GM19025 (cell line): ENCODE measurements at regions not wholly inside any gene's neighbourhood (a gene's known extent, or its start where the extent isn't known, plus 50 kb on each side); places are given as distances from the start of the nearest gene placed in this dataset.
"Not testable (repeated sequence)": the region's sequence is repeated elsewhere in the genome, so short reads cannot be mapped to it uniquely, and the experiment has no call there.

Experiments used
- ATAC-seq: cut with Tn5 transposase; IDR thresholded peaks from one replicate; pipeline ENCODE4 v1.9.1; 2021; ENCODE audit warnings: mild to moderate bottlenecking, low read depth, moderate library complexity; ENCODE audit not compliant: unreplicated experiment

DNA sequence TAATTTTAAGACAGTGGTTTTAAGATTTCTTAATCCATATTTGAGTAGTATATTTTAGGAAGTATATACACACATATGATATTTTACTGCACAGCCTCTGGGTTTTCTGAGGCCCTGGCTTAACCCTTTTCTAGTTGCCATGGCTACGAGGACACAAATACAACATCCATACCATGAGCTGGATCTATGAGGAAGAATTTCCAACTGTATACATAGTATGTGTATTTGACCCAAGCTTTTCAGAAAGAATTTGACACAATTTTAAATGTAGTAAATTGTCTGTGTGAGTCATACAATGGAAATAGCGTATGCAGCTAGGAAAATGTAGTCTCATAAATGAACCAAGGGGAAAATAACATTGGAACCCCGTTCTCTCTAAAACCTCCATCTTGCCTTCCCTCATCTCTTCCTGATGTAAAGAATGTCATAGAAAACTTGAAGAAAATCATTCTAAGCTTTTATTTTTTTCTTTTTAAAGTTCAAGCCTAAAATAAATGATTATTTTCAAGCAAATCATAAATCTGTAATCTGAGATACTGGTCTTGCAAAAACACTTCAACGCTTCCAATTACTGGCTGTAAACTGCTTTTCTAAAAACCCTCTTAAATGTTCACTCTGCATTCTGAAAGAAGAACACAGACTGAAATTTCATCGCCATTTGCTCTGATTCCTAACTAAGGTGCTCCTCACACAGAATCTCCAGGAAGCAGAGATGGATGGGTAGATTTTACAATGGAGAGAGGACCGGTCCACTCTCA lies 172.4 kb downstream of the LACC1 start:
- ATAC-seq = no peak

DNA sequence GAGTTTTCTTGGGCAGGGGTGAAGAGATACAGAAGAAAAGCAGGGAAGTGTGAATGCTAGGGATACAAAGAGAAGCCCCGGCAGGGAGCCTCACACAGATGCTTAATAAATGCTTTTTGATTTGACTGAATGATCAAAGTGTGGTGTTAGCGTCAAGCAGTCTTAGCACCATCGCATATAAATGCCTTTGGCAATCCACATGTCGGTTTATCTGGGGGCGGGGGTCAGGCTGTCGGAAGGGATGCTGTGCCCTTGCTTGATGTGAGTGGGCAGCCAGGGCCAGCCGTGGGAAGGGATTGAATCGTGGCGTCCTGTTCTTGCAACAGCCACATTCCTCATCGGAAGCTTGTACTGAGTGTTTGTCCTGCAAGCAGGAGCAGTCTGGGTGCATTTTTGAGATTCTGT lies 173.1 kb downstream of the LACC1 start:
- ATAC-seq = no peak

DNA sequence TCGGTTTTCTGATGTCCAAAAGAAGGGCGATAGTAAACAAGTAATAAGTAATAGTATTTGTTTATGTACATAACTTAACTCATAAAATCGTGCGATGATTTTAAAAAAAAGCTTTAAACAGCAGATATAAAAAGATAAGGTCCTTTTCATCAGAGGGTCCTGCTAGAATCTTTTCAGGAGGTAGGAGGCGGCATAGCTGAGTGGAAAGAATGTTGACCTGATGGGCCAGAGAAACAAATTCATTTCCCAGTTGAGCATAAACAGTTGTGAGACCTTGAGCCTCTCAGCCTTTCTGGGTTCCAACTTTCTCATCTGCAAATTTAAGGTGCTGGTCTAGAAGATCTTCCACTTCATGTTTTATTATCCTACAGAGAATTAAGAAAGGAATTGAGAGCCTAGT lies 173.5 kb downstream of the LACC1 start:
- no peak for ATAC-seq

DNA sequence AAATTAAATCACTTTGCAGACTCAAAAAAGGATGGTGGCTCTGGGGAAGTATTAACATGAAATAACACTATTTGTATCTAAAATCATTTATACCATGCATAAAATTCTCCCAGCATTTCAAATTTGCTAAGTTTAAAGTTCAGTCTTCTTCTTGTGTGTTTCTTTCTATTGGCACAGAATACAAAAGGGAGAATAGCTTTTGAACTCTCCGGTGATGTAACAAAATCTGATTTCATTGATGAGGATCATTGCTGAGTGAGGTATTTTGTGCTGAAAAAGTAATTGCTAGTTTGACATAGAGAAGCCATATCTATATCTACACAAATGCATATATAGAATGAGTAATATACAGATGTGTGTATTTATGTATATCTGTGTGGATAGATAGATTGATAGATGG lies 174.8 kb downstream of the LACC1 start:
- no peak for ATAC-seq

DNA sequence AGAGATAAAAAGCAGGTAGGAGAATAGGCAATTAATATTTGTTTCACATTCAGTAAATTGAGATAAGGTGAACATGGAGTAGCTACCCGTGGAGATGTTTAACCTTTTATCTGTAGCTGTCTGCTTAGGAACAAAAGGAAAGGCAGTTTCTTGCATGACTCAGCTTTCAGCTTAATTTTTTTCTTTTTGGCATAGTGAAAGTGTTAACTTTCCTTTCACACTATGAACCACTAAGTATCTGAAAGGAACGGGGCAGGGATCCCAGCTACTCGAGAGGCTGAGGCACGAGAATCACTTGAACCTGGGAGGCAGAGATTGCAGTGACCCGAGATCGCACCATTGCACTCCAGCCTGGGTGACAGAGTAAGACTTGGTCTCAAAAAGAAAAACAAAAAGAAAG lies 176.0 kb downstream of the LACC1 start:
- ATAC-seq = not testable (repeated sequence)

DNA sequence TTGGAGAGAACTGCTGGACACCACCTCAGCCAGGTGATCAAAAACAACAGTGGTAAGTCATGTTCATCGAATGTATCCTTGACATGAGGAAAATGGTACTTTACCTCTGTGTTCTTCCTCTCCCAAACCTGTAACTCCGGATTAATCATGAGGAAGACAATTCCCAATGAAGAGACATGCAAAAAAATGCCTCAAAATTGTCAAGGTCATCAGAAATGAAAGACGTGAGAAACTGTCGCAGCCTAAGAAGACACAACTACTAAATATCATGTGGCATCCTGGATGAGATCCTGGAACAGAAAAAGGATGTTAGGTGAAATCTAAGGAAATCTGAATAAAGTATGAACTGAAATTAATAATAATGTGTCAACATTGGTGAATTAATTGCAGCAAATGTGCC lies 178.4 kb downstream of the LACC1 start:
- no peak for ATAC-seq

DNA sequence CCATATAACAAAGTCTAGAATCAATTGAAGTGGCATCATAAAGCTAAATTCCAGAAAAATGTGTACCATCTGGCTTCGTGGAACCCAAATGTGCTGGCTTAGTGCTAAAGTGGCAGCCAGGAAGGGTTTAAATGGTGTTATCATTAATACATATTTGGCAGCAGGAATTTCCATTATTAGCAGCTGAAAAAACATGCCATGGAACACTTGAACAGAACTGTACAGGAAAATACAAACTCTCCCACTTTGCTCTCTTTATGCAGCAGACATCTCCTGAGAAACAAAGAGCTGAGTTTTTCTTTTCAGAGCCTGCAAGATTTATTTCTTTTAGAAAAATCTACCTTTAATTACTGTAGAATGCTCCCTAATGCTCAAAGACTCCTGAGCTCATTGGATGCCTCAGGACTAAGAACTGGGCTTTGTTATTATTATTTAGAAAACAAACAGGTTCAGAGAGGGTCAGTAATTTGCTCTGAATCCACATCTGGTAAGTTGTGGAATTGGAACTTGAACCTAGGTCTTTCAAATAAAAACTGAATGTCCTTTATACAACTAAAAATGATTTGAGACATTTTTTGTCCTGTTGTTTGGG lies 179.0 kb downstream of the LACC1 start:
- ATAC-seq = no peak

GRCh38 chr13:44061876-44062275 lies 182.2 kb downstream of the LACC1 start:
- ATAC-seq = no peak

GRCh38 chr13:44063467-44063866 lies 183.8 kb downstream of the LACC1 start:
- ATAC-seq = no peak

- ATAC-seq = no peak
These were observed 184.2 kb downstream of the LACC1 start for GRCh38 chr13:44063881-44064280.

- no peak for ATAC-seq
These were observed 184.7 kb downstream of the LACC1 start for GRCh38 chr13:44064357-44064756.

GRCh38 chr13:44068169-44068568 lies 188.5 kb downstream of the LACC1 start:
- ATAC-seq = no peak

- ATAC-seq = no peak
These were observed 189.0 kb downstream of the LACC1 start for GRCh38 chr13:44068737-44069136.

- no peak for ATAC-seq
These were observed 192.8 kb downstream of the LACC1 start for GRCh38 chr13:44072536-44072935.

GRCh38 chr13:44074611-44075010 lies 194.9 kb downstream of the LACC1 start:
- no peak for ATAC-seq

DNA sequence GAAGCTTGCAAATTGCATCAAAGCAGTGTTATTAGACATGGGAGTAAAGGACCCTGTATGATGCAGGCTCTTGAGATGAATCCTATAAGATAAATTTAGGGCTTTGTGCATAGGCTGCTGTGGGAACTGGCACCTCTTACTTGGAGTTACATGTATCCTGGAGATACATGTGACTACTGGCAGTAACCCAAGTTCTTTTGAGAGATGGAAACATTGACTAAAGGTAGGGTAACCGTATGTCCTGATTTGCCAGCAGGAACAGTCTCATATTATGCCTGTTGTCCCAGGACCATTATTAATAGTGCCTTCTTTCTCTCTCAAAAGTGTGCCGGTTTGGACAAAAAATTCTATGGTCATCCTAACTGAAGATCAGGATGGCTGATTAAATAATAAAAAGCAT lies 195.4 kb downstream of the LACC1 start:
- ATAC-seq = no peak

- no peak for ATAC-seq
These were observed 199.2 kb downstream of the LACC1 start for GRCh38 chr13:44078806-44079376.

- ATAC-seq = no peak
These were observed 199.9 kb downstream of the LACC1 start for GRCh38 chr13:44079413-44080205.

GRCh38 chr13:44084146-44084545 lies 204.4 kb downstream of the LACC1 start:
- no peak for ATAC-seq

DNA sequence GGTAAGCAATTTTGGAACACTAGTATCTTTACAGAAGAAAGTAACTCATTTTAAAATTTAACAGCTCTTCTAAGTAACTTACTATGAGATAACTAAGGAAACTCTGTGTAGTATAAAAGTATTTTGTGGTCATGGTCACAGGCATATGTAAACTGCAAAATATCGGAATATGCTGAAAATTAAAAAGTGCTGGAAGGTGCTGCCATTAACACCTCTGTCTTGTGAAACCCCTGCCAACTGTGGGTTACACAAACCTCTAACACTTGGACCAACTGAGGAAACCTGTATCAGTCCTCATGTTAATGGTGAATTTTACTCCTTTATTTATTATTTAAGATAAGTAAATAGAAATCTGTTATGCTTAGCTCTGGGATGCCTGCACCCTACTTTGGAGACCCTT lies 206.7 kb downstream of the LACC1 start:
- no peak for ATAC-seq

DNA sequence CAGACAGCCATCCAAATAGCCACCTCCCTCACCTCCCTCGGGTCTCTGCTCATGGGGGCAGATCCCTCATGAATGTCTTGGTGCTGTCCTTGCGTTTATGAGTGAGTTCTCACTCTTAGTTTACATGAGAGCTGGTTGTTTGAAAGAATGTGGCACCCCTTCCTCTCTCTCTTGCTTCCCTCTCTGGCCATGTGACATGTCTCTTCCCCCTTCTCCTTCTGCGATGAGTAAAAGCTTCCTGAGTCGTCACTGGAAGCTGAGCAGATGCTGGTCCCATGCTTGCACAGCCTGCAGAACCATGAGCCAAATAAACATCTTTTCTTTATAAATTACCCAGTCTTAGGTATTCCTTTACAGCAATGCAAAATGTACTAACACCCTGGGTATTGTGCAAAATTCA lies 208.7 kb downstream of the LACC1 start:
- ATAC-seq = no peak
